ENCODE measurements at regions not wholly inside any gene's neighbourhood (a gene's known extent, or its start where the extent isn't known, plus 50 kb on each side); places are given as distances from the start of the nearest gene placed in this dataset.
A peak's percentile ranks its signal among the peaks of the same experiment; 100 is the strongest.

DNA sequence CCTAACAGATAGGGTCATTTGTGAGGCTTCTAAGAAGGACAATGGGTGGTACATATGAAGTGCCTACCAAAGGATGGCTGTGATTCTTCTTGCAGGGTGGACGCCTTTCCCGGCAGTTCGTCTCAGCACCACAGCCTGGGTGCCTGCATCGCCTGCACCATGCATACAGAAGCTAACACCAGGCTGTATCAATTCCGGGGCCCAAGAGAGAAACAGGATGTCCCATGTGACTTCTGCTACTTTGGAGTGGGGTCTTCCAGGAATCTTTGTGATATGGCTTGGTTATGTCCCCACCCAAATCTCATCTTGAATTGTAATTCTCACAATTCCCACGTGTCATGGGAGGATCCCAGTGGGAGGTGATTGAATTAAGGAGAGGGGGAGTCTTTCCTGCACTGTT lies 251.6 kb upstream of the TNRC6C start:
- DNase-seq (ENCODE audit: low spot score) = no peak

GRCh38 chr17:77707546-77707945 lies 251.0 kb upstream of the TNRC6C start:
- no peak for DNase-seq (ENCODE audit: low spot score)

DNA sequence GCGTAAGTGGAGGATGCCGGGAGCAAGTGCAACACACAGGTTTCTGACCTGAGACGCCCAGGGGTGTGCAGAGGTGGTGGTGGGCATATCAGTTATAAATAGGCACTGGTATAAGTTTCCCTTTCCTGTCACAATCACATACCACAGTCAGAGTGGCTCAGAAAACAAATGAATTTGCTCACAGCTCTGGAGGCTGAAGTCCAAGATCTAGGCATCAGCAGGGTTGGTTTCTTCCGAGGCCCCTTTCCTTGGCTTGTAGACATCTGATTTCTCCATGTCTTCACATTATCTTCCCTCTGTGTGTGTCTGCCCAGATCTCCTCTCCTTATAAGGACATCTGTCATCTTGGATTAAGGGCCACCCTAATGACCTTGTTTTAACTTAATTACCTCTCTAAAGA lies 250.5 kb upstream of the TNRC6C start:
- no peak for DNase-seq (ENCODE audit: low spot score)

- DNase-seq (ENCODE audit: low spot score) = no peak
Observed at GRCh38 chr17:77708936-77709335, 249.6 kb upstream of the TNRC6C start.

DNA sequence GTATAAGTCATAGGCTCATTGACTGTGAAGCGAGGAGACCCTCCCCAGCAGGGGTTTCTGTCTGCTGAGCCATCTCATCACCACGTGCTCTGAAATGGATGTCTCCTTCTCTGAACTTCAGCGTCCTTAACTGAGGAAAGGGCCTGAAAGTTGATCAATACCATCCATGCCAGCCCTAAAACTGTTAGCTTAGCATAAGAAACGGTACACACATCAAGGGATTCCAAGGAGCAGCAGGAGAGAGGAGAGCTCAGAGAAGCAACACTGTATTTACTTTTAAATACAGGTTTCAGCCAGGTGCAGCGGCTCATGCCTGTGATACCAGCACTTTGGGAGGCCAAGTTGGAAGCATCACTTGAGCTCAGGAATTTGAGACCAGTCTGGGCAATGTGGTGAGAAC lies 248.9 kb upstream of the TNRC6C start:
- no peak for DNase-seq (ENCODE audit: low spot score)

DNA sequence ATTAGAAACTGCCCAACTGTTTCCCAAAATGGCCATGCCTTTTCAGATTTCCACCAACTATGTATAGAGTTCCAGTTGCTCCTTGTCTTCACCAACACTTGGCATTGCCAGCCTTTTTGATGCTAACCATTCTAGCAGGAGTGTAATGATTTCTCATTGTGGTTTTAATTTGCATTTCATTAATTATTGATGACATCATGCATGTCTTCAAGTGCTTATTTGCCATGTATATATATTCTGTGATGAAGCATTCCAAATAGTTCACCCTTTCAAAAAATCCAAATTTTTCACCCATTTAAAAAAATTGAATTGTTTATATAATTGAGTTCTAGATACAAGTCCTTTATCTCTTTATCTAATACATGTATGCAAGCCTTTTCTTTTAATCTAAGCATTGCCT lies 245.9 kb upstream of the TNRC6C start:
- DNase-seq (ENCODE audit: low spot score) = no peak

GRCh38 chr17:77716289-77716926 lies 242.1 kb upstream of the TNRC6C start:
- no peak for DNase-seq (ENCODE audit: low spot score)

- no peak for DNase-seq (ENCODE audit: low spot score)
Observed at GRCh38 chr17:77717941-77718668, 240.4 kb upstream of the TNRC6C start.

- no peak for DNase-seq (ENCODE audit: low spot score)
Observed at GRCh38 chr17:77718669-77718961, 239.9 kb upstream of the TNRC6C start.

DNA sequence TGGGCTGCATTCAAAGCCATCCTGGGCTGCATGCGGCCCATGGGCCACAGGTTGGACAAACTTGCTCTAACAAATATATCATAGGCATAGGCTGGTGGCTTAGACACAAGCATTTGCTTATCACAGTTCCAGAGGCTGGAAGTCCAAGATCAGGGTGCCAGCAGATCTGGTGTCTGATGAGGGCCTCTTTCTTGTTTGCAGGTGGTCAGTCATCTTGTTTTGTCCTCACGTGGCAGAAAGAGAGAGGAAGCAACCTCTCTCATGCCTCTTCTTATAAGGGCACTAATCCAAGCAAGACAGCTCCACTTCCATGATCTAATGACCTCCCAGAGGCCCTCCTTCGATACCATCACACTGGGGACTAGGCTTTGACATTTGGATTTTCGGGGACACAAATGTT lies 238.7 kb upstream of the TNRC6C start:
- DNase-seq (ENCODE audit: low spot score) = no peak

DNA sequence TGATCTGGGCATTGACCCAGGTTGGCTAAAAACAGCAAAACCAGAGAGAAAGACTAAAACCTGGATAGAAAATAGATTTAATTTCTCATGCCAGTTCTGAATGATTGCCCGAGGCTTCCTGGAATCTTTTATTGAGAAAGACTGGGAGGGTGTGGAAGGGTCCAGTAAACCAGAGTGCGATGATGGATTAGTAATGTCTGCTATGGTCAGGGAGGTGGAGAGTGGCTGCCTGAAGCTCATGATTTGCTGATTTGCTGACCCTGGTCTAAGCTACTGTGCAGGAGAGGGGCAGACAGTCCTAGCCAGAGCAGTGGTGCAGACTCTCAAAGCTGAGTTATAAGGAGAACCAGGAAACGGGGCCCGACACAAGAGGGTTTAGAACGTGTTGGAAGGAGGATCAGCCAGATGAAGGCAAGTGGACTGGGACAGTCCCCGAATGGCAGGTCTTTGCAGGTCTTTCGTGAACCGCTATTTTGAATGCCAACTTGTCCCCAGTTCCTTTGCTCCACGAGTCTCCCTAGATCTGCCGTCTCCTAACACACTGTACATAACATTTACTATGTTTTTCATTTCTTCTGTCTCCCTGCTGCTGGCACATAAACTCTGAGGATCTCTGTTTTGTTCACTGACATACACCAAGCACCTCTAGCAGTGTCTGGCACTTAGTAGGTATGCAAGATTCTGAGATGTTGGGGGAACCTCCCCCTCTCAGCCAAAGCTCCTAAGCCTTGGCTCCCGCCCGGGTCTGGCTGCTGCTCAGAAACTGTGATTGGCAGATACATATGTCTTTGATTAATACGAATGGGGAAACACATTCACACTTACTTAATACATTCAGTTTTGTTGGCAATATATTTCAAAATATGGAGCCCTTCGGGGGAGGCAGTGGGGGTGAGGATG lies 237.3 kb upstream of the TNRC6C start:
- no peak for DNase-seq (ENCODE audit: low spot score)

- no peak for DNase-seq (ENCODE audit: low spot score)
Observed at GRCh38 chr17:77721846-77722160, 236.7 kb upstream of the TNRC6C start.

DNA sequence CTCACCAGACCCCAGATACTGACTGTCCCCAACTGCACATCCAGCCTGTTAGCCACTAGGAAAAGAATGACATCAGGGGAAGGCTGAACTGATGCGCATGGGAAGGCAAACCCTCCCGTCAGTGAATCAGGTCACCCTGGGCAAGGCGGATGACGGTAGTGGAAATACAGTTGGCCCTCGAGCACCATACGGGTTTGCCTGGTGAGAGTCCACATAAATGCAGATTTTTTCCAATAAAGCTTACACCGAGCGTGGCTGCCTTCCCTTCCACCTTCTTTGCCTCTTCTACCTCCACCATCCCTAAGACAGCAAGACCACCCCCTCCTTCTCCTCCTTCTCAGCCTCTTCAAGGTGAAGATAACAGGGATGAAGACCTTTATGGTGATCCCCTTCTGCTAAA lies 236.1 kb upstream of the TNRC6C start:
- DNase-seq (ENCODE audit: low spot score) = no peak

DNA sequence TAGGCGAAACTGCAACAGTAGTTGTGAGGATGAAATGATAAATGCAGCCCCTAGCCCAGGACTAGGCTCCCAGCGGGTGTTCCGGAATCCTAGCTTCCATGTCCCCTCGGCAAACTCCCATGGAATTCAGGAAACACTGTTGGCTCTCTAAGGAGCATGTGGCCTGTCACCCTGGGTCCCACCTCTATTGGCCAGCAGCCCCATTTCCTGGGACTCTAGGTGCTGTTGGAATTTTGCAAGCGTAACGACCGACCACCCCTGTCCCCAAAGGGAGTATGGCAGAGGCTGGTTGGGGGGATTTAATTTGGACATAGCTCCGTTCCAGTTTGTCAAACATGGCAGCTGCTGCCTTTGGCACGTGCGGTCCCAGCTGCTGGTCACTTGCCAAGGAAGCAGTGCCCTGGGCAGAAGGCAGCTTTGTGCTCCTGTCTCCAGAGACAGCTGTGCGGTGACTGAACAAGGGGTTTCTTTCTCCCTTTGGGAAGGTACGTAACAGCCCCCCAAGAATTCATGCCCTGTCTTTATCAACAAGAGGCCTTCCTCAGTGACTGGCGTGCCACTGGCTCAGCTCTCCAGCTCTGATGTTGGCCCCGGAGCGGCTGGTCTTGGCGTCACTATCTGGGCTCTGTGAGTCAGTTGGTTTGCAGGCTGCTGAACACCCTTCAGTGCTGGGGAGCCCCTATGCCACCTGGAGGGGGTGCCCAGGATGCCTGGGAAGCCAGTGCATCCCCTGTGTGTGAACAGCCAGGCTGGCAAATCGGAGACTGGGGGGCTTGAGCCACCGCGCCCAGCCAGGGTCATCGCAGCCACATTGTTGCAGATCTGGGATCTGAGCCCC lies 235.2 kb upstream of the TNRC6C start:
- DNase-seq (ENCODE audit: low spot score) = no peak

DNA sequence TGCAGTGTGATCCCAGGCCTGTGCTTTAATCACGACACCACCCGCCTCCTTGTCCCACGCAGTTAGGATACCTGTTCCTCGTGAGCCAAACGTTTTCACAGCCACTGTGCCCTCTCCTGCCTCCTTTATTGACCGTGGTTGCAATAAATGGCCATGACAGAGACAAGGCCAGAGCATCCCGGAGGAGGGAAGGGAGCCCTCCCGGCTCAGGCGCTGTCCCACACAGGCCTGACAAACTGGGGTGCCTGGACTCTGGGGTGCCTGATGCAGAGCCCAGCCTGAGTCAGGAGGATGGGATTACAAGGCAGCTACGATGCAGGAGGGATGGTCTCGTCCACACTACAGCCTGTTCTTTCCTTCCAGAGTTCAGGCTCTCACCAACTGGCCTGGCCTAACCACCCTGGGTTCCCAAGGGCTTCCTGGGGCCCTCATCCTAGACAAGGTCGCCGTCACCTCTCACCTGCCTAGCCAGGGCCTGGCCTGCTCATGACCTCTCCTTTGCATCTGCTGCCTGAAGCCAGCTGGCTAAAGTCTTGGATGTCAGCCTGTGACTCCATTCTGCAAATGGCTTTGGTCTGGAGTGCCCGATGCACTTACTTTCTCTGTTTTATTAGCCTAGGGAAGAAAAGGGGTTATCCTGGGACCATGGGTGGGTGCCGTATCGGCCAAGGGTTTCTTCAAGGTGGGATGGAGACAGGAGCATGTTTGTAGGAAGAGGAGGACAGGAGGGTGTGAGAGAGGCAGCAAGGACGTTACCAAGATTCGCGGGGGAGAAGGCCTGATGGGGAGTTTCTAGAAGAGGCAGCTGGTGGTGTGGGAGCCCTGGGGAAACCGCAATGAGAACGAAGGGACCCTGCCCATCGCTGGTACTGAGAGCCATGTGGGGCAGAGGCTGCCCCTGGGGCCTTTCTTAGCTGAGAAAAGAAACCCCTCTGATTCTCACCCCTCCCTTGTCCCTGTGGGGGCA lies 234.3 kb upstream of the TNRC6C start:
- no peak for DNase-seq (ENCODE audit: low spot score)

GRCh38 chr17:77724876-77725615 lies 233.5 kb upstream of the TNRC6C start:
- DNase-seq (ENCODE audit: low spot score) = peak; percentile 6

DNA sequence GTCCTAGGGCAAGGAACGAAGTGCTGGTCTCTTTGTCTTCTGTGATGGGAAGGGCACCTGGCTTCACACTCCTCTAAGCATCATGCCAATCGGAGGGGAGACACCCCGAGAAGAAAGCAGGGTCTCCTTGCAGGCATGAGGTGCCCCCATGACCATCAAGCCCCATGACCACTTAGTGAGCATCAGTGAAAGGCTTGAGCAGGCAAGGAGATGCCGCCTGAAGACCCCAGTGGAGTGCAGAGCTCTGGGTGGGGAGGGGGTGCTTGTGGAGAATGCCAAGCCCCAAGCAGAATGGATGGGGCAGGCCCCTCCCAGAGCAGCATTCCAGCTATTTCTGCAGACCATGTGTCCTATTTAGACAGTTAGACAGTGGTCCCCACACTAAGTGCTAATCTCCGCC lies 232.7 kb upstream of the TNRC6C start:
- no peak for DNase-seq (ENCODE audit: low spot score)

DNA sequence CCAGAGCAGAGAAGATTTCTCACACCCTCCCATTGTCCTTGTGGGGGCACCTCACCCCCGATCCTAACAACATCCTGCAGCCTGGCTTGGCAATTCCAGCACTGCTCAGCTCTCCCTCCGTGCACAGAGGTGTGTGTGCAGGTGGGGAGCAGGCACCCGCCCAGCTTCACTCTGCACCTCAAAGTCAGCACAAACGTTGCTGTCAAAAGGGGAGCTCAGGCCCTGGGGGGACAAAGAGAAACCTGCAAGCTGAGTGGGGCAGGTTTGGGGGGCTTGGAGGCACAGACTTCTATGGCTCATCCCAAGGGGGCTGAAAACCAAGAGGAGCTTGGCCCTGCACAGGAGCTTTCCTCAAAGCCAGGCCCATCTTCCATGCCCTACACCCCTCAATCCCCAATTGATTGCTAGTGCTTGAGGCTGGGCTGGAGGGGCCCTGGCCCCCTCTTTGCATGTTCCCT lies 231.9 kb upstream of the TNRC6C start:
- DNase-seq (ENCODE audit: low spot score) = no peak

DNA sequence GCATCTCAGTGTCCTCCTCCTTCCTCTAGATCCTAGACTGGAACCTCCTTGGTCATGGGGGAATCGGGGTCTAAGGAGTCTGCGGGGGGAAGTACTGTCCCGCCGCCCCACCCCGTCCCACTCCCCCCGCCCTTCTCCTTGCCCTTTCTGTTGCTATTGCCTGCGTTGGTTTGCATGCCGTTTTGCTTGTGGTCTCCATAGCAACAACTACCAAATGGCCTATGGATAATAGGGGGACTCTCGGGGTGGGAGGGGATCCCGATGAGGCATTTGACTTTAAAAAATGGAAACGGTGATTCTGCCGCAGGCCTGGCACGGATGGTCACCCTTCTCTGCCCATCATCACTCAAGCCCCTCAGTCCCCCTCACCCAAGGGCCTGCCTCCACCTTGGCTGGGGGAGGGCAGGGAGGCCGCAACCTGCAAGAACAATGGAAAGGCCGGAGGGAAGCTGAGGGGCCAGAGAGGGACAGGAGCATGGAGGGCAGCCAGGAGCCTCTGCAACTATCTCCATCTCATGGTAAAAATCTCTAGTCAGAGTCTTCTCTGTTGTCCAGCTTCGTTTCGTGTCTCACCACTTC lies 231.4 kb upstream of the TNRC6C start:
- no peak for DNase-seq (ENCODE audit: low spot score)

- DNase-seq (ENCODE audit: low spot score) = no peak
Observed at GRCh38 chr17:77728474-77728795, 230.1 kb upstream of the TNRC6C start.

Measured in kidney tubule cell (primary cell).